Thyroid gland (tissue), 4 donors: ENCODE measurements at regions not wholly inside any gene's neighbourhood (a gene's known extent, or its start where the extent isn't known, plus 50 kb on each side); places are given as distances from the start of the nearest gene placed in this dataset.

Experiments
- CTCF ChIP-seq, 6 experiments: fragments of 200-600 bp in 3 of 6; fragments of 450-650 bp in 3 of 6; sonication (generic) in 3 of 6; IDR thresholded peaks; one replicate each; pipeline ENCODE4 v1.5.1; 2016 to 2019; ENCODE audit warnings: antibody characterized with exemption in 6 of 6, mild to moderate bottlenecking in 2 of 6, inconsistent platforms in 1 of 6, moderate library complexity in 1 of 6
- POLR2A ChIP-seq, 2 donors: fragments of 450-650 bp; IDR thresholded peaks; one replicate each; pipeline ENCODE4 v1.6.1; 2017; ENCODE audit warnings: antibody characterized with exemption in 2 of 2, mild to moderate bottlenecking in 2 of 2, moderate library complexity in 1 of 2

- TF ChIP-seq CTCF (IDR thresholded peaks at IDR 0.05) (no peak), POLR2A (IDR thresholded peaks at IDR 0.05) (no peak)
Measured at GRCh38 chr2:221779614-221780067, 207.5 kb upstream of the EPHA4 start.
